ENCODE measurements at regions not wholly inside any gene's neighbourhood (a gene's known extent, or its start where the extent isn't known, plus 50 kb on each side); places are given as distances from the start of the nearest gene placed in this dataset.
A peak's percentile ranks its signal among the peaks of the same experiment; 100 is the strongest.

DNA sequence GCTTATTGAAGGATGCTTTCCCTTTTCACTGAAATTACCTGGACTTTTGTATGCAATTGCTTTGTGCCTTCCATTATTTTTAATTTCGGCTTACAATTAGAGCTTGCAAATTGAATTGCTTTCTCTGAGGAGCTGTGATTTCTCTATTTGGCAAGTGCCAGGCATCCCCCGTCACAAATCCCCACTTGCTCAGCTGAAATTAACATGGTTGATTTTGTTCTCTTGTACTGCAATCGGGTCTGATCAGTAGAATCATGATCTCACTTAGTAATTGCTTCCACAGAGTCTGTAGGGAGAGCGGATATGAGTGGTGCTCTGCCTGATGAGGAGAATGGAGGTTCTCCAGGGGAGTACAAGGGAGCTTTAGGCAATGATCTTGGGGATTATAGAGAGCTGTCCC, 495.5 kb upstream of the SGCD start:
- no peak for DNase-seq

GRCh38 chr5:155833287-155833686, 493.7 kb upstream of the SGCD start:
- DNase-seq: no peak

DNA sequence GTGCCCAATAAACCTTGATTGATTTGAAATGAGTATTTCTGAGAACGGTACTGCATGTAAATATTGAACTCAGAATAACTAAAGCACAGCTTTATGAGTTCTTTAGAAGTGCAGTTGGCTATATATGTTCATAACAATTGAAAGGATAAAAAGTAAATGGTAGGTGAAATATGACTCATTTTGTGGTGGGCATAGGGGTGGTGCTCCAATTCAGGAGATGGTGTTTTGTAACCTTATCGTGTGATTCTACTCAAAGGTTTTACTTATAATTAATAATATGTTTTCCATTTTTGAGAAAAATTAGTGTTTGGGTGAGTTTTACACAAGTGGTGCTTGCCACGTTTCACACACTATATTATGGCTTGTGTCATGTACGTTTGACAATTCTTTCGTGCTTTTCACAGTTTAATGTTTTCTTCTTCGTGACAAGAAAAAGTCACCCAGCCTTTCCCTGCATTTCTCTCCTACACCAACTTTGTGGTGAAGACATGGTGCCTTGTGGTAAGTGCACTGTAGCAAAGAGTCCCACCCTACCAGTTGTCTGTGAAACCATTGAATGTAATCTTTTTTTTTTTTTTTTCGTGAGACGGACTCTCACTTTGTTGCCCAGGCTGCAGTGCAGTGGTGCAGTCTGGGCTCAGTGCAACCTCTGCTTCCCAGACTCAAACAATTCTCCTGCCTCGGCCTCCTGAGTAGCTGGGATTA, 492.5 kb upstream of the SGCD start:
- DNase-seq: no peak

DNA sequence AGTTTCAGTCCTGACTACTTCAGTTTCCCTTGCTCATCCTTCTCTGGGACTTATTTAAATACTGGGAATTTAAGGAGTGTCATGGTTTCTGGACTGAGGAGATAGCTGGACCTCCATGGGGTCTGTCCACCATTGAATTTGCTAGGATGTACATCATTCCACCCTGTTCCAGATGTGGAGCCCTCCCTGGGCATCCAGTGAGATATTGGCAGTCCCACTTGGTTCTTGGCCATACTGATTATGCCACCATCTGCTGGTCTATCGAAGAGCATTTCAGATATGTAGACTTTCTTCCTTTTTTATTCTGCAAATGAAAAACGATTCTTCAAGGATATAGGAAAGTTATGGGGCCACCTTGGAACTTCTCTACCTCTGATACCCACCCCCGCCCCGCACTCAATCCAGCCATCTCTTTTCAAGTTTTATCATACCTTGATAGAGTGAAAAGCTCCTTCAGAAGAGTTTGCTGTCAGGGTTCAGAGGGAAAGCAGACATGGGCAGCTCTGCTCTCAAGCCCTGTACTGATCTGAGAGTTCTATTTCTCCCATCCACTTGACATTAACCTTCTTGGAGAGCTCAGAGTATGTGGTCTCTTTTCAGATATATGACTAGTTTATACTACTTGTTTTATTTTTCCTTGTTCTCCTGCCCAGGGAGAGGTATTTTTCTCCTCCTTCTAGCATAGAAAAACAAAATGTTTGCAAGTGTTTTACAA, 490.7 kb upstream of the SGCD start:
- DNase-seq: no peak

- DNase-seq: no peak
Observed at GRCh38 chr5:155838394-155838793, 488.6 kb upstream of the SGCD start.

- no peak for DNase-seq
Observed at GRCh38 chr5:155839251-155840037, 487.5 kb upstream of the SGCD start.

- no peak for DNase-seq
Observed at GRCh38 chr5:155844542-155844941, 482.4 kb upstream of the SGCD start.

- no peak for DNase-seq
Observed at GRCh38 chr5:155850370-155850769, 476.6 kb upstream of the SGCD start.

- no peak for DNase-seq
Observed at GRCh38 chr5:155866971-155867370, 460.0 kb upstream of the SGCD start.

DNA sequence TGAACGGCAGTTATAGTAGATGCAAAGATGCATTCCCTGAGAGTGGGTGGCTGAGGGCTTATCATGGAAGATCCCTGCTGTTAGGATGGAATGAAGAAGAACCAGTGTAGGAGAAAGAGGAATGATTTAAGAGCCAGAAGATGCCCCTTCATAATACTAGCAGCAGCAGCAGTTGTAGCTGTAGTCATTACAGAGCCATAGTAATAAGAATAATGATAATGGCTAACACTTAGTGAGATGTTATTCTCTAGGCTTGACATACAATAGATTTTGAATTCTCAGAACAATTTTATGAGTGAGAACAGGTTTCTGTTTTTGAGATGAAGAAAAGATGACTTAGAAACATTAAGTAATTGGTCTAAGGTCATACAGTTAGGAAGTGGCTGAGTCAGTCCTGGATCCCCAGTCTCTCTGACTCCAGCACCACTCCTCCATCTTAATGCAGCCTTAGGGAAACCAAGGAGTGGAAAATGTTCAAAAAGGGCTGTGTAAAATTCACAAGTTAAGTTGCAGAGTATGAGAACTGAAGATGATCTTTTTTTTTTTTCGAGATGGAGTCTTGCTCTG, 459.4 kb upstream of the SGCD start:
- no peak for DNase-seq

DNA sequence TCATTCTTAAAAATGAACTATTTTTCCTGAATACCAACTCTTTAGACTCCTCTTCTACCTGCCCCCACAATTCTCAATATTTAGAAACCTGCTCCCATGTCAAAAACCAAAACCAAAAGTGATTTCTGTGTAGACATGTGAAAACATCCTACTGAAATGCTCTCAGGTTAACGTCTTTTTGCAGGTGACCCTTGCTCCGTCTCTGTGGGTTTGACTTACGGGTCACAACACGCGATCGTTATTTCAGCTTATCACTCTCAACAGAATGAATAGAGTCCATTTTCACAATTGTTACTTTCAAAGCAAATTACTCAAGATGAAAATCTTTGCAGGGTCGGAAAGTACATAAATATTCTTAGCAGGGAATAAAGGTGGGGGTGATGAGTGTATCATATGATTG, 456.3 kb upstream of the SGCD start:
- DNase-seq: no peak

DNA sequence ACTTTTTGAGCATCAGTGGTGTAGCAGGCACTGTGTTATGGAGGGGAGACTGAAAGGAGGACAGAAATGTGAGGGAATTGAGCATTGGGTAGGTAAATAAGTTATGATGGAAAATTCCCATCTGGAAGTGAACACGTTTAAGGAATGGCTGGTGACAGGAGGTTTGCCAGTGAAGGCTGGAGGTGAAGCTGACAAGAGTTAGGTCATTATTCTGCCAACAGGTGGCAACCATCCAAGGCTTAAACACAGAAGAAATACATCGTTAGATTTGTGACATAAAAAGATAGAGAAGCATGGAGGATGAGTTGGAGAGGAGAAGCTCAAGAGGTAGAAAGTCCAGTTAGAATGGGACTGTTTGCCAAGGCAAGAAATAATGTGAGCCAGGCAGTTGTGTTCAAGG, 455.3 kb upstream of the SGCD start:
- no peak for DNase-seq

- no peak for DNase-seq
Observed at GRCh38 chr5:155872629-155873220, 454.2 kb upstream of the SGCD start.

- peak in 8 of 58 donors; percentile 0 to 12 (median 4) for DNase-seq
Observed at GRCh38 chr5:155878991-155879575, 447.9 kb upstream of the SGCD start.

DNA sequence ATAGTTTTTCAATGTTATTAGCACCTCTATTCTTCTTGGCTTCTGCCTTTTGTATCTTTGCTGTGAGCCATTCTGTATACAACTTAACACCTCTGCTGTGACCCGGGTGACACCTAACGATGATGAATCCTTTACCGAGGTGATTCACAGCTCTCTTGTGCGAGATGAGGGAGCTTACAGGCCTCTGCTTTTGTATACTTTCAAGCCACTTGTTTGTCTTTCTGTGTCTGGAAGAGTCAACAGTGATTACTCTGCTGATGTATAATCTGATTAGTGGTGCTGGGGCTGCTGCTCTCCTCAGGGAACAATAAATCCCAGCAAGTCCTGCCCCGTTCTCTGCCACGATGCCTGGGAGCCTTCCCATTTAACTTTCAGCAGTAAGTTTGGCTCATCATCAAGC, 442.9 kb upstream of the SGCD start:
- DNase-seq: no peak

DNA sequence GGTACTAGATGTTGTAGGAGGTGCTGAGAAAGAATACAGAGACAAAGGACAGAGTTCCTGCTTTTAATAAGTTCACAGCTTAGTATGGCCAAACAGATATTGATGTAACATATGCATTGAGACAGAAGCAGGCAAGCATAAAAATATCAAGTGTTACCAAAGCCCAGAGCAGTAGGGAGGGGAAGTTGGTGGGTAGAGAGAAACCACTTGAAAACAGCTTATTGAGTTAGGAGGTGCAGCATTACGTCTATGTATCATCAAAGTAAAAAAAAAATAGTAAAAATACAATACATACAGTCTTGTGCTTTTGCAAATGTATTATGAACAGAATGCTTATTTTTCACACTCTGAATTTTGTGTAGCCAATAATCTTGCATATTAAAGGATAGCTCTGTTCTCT, 441.8 kb upstream of the SGCD start:
- DNase-seq: no peak

DNA sequence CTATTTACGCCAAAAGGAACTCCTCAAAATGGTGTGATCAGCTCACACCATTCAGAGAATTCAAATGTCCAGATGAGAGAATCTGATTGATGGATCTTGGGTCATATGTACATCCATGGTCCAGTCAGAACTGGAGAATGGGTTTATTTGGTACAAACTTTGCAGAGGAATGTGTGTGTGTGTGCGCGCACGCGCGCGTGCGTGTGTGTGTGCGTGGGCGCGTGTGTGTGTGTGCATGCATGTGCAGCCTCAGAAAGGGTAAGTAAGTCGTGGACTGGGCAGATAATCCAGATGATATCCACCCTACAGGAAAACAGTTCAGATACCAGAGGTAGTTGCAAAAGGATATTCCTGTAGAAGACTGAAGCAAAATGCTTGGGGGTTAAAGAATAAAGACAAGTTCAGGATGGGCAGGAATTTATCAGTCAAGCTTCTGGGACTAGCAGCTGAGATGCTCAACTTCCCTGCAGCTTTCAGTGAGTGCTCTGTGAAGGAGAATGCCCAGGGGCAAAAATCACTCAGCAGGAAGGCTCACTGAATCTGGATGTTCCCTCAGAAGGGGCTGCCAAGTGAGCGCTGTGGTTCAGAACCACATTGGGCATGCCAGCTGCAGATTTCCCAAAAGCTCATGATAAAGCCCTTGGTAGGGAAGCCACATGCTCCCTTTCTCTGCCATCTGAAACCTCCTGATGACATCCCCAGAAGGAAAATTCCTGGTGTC, 440.5 kb upstream of the SGCD start:
- DNase-seq: no peak

DNA sequence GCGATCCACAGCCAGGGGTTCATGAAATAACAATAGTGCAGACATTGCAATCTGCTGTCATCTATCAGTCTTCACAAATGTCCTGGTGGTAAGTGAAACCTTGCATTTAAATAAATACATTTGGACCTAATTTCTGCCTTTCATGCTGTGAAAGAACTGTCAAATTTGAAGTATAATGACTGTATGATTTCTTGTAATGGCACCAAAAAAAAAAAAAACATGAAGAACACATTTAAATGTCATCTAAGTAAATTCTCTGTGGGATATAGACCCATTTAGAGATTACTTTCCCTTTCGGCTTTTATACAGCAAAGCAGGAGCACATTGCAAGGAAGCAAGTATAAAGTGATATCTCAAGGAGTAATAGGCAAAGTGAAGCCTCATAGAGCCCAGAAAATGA, 431.5 kb upstream of the SGCD start:
- DNase-seq: no peak

DNA sequence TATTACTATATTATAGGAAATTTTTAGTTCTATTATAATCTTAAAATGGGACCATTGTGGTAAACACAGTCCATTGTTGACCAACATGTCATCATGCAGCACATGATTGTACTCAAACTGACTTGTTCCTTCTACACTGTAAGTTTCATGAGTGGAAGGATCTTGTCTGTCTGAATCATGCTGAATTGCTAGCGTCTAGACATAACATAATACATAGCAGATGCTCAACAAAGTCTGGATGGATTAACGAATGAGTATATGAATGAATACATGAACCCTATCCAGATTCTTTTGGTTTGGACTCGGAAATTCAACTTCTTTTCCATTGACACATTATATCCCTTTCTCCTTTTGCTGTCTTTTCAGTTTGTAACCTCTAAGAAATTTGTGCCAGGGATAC, 429.2 kb upstream of the SGCD start:
- no peak for DNase-seq

DNA sequence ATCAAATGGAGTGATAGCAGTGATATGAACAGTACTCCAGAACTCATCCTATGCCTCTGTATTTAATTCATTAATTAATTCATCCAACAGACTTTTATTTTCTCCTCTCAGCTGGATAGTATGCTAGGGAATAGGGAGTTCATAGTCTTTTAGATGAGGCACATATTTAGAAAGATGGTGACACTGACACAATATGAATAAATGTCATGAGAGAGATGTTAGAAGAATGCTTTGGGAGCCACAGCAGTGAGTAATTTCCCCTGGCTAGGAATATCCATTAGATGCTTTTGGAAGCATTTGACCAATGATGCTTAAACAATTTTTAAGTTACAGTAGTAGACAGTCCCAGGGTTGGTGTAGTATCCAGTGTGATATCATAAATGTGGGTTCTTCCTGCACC, 428.7 kb upstream of the SGCD start:
- DNase-seq: no peak

- no peak for DNase-seq
Observed at GRCh38 chr5:155903791-155904190, 423.2 kb upstream of the SGCD start.

Data from anterior cingulate cortex (tissue), 58 donors.